Suprapubic skin (tissue), 3 donors: ENCODE measurements at regions not wholly inside any gene's neighbourhood (a gene's known extent, or its start where the extent isn't known, plus 50 kb on each side); places are given as distances from the start of the nearest gene placed in this dataset.

ENCODE experiments used
- EP300 ChIP-seq: sonication (generic); formaldehyde crosslinking; IDR thresholded peaks from one replicate; pipeline ENCODE4 v1.6.1; 2017; ENCODE audit warnings: antibody characterized with exemption
- TF ChIP-seq, protein P1 (sequence below), 2 donors: fragments of 200-600 bp in 1 of 2; fragments of 450-650 bp in 1 of 2; sonication (generic) in 1 of 2; IDR thresholded peaks; one replicate each; pipeline ENCODE4 v1.5.1; 2016 to 2019; ENCODE audit warnings: antibody characterized with exemption in 2 of 2, mild to moderate bottlenecking in 1 of 2, moderate library complexity in 1 of 2

DNA sequence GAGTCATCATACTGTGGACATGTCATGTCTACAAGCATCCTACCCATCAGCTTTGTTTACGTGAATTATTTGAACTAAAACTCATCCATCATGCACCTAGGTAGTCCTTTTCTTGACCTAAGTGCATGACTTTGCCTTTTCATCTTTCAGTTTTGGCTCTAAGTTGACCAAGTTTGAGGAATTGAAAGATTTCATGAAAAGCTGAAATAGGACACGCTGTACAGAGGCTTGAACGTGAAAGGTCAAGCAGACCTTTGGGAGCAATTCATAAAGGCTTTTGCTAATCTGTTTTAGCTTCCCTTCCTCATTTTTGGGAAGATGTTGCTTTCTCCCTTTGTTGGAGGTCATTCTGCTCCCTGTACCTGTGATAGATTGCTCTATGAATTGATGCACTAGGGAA, 55.1 kb upstream of the MLIP start:
- TF ChIP-seq, protein P1, sequence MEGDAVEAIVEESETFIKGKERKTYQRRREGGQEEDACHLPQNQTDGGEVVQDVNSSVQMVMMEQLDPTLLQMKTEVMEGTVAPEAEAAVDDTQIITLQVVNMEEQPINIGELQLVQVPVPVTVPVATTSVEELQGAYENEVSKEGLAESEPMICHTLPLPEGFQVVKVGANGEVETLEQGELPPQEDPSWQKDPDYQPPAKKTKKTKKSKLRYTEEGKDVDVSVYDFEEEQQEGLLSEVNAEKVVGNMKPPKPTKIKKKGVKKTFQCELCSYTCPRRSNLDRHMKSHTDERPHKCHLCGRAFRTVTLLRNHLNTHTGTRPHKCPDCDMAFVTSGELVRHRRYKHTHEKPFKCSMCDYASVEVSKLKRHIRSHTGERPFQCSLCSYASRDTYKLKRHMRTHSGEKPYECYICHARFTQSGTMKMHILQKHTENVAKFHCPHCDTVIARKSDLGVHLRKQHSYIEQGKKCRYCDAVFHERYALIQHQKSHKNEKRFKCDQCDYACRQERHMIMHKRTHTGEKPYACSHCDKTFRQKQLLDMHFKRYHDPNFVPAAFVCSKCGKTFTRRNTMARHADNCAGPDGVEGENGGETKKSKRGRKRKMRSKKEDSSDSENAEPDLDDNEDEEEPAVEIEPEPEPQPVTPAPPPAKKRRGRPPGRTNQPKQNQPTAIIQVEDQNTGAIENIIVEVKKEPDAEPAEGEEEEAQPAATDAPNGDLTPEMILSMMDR (IDR thresholded peaks at IDR 0.05), result no peak
- no peak for TF ChIP-seq EP300
